GM19328 (cell line): ENCODE measurements at regions not wholly inside any gene's neighbourhood (a gene's known extent, or its start where the extent isn't known, plus 50 kb on each side); places are given as distances from the start of the nearest gene placed in this dataset.

Source experiments
- ATAC-seq: cut with Tn5 transposase; IDR thresholded peaks from one replicate; pipeline ENCODE4 v1.9.1; 2021; ENCODE audit warnings: mild to moderate bottlenecking, moderate library complexity; ENCODE audit not compliant: unreplicated experiment

DNA sequence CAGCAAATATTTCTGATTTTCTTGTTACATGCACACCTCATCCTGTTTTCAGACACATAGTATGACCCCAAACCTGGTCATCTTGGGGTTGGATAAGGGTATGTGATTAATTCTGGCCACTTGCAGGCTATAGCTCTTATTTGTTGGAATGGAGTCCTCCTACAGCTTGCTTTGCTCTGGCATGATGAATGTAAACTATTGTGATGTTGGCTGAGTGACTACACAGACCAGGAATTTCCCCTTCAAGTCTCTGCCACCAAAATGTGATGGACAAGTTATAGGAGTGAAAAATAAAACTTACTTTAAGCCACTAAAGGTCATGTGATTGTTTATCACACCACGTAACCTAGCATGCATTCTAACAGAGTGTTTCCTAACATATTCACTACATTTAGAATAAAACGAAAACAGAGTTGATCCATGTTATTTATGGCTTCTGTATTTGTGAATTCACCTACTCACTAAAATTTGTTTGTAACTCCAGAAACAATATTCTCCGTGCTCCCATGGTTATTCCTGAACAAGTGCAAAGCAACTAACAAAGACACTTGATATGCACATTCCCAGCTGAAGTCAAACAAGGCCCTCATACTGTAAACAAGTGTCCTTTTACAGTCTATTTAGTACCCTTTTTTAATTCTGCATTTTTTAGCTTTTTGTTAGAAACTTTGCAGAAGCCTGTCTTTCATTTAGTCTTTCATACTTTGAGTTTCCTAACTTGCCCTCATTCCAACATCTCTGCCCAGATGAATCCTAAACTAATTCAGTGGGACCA, 599.2 kb upstream of the PCDH15 start:
- no peak for ATAC-seq

DNA sequence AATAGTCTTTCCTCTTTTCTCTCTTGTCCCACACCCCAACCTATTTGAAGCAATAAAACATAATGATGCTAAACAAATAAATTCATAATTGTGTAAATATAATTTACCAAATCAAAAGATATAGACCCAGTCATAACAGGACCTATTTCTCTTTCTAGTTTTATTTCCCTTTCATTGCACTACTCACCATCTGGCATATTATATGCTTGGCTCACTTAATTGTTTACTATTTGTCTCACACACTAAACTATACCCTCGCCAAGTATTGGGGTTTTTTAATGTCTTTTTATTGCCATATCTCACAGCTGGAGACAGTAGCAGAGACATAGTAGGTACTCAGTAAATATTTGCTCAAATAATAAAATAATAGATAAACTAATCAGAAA, 597.5 kb upstream of the PCDH15 start:
- ATAC-seq, result no peak

DNA sequence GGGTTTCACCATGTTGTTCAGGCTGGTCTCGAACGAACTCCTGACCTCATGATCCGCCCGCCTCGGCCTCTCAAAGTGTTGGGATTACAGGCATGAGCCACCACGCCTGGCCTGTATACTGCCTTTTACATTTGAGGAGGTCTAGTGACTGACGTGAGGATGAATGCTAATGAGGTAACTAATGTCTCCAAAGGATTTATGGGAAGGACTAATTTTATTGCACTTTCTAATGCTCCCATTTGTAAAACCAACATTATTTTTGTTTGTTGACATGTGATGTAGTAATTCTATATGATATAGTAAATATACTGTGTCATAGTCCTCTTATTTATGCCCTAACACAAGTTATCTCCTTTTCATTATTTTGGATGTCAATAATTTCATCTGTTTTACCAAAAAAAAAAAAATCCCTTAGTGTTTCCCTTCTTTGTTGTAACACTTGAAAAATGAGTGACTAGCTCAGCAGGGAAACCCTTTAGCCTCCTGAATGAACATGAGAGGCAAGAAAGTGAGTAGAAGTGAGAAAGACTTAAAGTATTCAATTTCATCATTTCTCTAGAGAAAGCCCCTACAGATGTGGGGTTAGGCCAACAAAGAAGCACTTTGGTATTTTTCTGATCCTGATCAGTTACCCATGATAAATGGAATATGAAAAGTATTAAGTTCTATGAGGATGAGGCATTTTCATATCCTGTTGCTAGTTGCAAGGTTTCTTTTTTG, 596.9 kb upstream of the PCDH15 start:
- no peak for ATAC-seq

DNA sequence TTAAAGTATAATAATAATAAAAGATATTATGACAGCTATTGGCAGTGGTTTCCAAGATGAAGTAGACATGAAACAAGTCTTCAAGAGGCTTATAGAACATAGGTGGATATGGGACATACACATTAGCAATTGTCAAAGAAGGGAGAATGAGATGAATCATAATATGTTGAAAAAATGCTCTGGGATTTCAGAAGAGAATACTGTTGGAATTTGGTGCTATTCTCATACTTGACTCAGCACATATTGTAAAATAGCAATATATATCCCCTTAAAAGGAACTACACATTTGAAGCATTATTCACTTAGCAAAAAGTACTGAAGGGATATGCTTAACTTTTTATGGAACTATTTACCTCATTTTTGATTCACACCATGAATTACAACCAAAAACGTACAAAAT, 577.2 kb upstream of the PCDH15 start:
- ATAC-seq, result no peak

DNA sequence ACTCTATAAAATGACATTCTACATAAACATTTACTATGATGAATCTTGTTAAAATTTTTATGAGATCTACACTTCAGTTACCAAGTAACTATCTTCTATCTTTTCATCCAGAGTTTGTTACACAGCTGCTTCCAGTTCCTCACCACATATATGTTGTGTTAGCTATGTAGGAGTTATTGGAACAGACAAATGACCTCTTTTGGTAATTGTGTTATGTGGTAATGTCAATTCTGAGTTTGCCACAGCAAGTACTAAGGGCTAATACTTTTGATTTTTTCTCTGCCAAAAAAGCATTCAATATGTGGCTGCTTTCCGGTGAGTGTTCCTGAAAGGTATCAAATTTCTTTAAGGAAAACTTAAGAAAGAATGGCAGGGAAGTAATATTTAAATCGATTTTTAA, 573.9 kb upstream of the PCDH15 start:
- no peak for ATAC-seq

DNA sequence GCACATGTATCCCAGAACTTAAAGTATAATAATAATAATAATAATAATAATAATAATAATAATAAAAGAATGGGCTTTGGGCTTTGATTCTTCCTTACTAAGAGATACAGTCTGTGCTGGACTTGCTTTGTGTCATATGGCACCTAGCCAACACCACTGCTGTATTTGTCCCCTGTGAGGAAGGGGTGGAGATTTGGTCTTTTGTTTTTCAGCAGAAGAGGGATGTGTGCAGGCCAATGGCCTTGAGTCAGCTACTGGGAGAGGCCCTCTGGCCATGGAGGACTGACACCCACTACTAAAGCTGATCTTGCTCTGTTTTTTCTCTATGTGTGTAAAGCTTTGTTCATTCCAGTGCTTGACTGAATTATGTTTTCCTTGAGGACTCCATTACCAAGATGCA, 573.0 kb upstream of the PCDH15 start:
- ATAC-seq, result no peak

DNA sequence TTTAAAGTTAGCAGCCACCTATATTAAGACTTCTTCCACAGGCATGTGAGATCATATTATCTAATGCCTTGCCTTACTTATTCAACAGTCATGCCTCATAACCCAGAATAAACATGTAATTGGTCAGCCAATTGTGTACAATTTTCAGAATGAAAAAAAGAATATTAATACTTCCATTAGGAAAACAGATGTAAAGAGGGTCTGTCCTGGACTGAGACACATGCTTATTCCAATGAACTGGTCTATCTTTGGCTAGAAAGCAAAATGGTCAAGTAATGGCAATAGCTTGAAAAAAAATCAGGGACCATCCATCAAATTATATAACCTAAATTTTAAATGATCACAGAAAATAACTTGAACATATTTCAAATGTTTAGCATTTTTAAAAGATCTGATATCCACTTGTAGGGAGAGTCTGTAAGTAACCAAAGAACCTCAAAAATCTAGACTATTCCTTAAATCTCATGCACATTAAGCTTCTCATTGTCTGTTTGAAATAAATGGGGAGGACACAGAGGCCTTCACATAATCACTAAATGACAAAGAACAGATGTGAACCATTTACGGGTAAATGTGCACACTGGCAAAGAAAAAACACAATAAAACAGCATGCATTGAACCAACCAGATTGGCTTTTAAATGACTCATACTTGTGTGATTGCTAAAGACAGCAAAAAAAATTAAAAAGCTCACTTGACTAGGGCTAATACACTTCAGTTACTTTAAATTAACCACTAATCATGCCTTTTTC, 568.8 kb upstream of the PCDH15 start:
- no peak for ATAC-seq

DNA sequence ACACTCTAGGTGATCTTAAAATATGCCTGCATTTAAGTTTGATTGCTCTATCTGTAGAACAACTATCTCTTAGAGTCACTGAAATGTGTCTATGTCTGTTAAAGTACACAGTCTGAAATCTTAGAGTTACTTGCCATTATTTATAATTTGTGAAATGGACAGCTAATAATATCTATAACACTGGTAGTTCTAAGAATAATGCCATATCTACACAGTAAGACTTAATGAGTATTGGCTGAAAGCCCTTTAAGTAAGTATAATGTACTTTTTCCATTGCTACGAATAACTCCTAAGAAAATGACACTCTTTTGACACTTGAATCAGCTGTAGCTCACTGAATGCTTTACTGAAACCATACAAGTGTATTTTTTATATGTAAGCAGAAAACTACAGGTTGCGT, 567.4 kb upstream of the PCDH15 start:
- no peak for ATAC-seq

DNA sequence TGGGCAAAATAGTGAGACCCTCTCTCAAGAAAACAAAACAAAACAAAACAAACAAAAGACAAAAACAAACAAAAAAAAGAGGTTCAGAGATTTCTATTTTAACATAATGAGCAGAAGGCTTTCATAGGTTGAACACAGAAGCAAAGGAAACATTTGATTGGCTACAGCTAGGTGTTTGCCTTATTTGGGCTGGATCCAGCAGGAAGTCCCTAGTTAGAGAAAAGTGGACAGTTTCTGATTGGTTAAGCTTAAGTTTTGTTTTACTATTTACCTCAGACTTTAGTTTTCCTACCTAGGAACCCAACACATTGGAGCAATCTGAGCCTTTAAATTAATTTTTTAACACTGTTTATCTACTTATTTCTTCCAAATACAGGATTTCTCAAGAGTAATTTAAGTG, 566.5 kb upstream of the PCDH15 start:
- no peak for ATAC-seq

DNA sequence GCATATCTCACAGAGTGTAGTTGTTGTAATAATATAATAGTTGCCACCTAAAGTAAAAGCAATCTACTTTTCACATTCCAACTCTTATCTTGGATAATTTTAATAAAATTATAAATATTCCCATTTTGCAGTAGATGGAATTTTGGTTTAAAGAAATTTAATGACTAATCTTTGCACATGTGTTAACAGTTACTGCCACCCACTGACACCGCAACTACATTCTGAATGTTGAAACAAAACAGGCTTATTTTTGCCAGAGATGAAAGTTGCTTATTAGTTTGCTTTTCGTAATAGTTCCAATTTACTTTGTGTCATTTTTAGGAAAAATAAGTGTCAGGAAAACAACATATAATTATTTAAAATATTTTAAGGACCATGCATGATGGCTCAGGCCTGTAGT, 557.5 kb upstream of the PCDH15 start:
- no peak for ATAC-seq

DNA sequence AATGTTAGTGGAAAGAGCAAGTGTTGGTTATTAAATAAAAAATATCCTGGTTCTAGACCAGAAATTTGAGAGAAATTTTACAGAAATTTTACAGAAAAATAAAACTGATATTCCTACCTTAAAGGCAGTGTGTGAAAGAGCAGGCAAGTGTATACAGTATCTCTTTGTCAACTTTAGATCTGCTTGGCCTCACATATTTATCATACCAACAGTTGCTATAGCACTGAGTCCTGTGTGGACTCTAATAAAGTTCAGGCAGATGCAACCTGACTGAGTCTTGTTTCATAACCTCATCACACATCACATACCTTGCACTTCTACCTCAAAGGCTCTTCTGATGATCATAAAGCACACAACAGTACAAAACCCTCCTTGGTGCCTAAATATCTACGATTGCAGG, 552.4 kb upstream of the PCDH15 start:
- no peak for ATAC-seq

DNA sequence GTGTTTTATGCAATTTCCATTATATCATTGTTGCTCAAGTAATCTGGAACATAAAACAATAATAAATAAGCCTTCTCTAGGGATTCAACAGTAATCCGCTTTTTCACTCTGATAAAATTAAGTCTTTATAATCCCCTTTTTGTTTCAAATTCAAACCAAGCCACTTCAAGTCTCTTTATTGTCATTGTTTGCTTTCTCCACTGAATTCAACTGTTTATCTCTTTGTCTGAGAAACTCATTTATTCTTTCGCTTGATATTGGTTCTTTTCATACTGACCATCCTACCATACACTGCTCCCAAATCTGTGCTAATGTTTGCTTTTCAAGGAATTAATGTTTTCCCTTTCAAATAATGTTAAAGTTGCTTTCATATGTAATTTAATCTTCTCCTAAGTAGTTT, 550.4 kb upstream of the PCDH15 start:
- no peak for ATAC-seq

DNA sequence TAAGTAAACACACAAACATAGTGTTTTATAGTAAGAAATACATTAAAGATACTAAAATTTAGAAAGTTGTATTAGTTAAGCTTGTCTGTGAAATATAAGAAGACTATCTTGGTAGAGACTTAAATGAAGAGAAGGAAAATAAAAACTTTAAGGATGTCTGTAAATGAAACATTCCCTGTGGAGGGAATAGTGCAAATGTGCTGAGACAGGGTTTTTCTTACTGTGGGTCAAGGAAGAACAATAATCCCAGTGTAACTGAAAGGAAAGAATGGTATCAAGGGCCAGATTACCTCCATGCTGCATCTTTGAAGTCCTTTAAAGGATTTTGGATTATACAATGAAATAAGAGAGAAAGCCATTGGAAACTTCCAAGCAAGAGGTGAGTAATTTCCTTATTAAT, 547.5 kb upstream of the PCDH15 start:
- no peak for ATAC-seq

DNA sequence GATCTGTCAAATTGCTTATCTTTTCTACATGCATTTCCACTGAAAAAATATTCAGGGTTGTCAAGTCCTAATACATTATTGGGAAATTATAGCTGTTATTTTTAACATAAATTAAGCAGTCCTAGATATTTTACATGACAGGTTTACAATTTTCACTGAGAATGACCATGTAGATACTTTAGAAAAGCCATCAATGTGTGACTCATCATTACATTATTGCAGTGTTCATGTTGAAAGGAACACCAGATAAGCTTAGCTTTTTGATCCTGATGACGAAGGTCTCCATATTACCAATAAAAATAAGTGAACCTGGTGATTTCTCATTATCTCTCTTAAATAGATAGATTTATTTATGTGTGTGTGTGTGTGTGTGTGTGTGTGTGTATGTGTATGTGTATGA, 529.5 kb upstream of the PCDH15 start:
- no peak for ATAC-seq

DNA sequence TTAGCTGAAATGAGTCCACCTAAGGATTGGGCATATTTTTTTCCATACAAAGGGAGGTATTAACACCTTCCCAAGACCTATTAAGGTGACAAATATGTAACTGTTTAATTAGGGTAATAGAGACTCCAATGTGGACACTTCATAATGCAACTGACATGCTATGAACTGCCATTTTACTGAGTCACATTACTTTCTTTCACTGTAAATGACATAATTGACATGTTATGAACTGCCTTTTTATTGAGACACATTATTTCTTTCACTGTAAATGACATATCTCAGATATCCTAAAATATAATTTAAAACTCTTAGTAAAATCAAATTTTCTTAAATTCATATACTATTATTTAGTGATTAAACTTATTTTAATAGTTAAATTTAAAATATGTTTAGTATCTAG, 528.8 kb upstream of the PCDH15 start:
- ATAC-seq, result no peak

DNA sequence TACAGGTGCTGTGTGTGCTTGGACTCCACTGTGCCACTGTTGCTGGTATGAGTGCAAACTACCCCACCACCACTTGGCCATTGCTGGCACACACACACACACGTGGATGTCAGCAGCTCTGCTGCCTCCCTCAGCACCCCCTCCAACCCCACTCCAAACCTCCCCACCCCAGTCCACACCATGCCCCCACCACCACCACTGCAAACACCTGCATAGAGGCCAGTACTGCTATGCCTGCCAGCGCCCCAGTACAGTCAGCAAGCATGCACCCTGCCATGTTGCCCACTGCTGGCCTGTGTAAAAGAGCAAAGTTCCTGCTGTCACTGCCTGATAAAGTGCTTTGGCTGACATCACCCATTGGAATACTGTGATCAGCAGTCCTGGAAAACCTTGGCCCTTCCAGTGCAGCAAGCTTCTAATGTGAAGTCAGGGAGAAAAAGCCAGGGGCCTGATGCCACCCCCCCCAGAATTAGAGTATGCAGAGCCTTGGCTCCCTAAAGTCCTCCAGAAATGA, 519.2 kb upstream of the PCDH15 start:
- no peak for ATAC-seq

DNA sequence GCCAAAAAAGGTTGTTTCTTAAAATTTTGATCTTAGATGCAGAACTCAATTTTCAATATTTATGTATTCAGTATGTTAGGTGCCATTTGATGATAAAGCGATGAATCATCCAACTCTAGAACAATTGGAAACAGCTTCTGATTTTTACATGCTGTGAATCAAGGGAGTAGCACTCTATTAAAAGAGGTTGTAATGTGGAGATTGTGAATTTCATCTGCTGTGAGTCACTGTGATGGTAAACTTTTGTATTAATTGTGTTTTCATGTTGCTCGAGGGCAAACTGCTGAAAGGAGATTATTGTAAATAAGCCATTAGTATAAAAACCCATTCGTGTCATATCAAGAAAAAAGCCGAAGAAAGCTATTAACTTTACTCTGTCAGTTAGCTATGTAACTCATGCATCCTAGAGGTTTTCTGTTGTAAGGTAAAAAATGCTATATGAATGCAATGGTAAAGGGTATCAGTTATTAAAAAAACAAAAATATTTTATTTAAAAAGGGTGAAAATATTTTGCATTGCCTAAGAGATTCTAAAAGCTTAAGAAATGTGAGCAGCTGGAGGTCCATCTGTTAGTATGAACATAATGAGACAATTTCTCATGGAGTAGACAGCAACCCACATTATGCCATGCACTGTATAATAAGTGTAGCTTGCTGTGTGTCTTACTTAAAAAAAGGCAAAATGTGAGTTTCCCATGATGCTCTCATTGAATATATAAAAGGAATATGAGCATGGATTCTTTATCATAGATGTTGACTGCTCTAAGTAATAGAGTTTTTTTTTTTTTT, 511.0 kb upstream of the PCDH15 start:
- ATAC-seq, result no peak

DNA sequence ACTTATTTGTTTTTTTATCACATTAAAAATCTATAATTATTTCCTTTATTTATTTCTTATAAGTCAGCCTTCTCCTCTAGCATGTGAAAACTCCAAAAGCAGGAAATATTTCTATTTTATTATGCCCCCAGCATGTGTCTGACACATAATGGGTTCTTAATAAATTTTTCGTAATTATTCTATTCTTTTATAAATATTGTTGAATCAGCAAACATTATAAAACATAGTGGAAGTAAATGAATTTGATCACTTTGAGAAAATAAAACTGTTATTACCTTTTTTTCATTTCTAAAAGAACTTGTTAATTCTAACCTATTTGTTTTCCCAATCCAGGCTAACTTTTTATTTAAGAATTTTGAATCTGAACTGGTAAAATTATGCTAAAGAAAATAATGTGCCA, 509.1 kb upstream of the PCDH15 start:
- ATAC-seq, result no peak

DNA sequence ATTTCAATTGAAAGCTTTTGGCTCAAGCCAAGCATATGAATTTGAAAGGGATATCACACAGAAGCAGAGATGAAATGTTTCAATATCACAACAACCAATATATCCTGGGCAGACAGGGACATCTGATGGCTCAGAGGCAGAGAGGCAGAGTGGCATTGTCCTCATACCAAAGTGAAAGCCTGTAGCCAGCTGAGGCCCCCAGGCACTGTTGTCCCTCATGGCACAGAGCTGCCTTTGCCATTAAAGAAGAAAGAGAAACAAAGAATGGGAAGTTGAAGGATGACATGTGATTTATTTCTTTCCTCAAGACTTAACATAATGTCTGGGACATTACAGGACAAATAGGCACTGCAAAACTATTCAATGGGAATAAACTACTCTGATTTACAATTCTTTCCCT, 504.3 kb upstream of the PCDH15 start:
- ATAC-seq, result no peak

DNA sequence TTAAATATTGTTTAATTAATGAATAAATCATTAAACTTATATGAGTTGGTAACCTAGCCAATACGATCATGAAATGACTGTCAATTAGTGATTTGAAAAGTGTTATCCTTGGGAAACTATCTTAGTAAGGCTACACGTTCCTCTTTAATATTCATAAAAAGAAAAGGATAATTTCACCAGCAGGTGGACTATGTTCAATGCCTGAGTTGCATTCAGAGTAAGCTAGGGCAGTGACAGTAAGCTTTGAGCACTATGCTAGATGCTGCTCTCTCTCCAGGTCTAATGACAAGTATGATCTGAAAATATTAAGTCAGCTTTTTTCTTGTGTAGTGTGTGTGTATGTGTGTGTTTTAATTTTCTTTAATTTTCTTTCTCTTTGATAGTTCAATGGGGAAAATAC, 486.3 kb upstream of the PCDH15 start:
- ATAC-seq, result no peak

DNA sequence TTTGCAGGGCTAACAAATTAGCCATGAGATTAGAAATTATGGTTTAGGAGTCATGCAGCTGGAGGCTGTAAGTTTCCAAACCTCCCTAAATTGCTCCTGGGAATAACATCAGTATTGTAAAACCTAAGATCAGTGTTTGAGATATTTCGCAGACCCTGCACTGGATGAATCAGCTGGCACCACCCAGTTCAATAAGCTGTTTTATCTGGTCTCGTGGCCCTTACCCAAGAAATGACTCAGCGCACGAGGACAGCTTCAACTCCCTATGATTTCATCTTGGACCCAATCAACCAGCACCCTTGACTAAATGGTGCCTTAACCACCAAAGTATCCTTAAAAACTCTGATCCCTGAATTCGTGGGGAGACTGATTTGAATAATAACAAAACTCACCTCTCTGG, 482.0 kb upstream of the PCDH15 start:
- no peak for ATAC-seq
